Pancreas (tissue), 10 donors: ENCODE measurements at regions not wholly inside any gene's neighbourhood (a gene's known extent, or its start where the extent isn't known, plus 50 kb on each side); places are given as distances from the start of the nearest gene placed in this dataset.

Source experiments
- ATAC-seq, 4 donors: fragments of 200-7000 bp; cut with Tn5 transposase; one replicate each; pipeline versions ENCODE4 v1.8.0 to v1.9.1; 2020; ENCODE audit warnings: mild to moderate bottlenecking in 4 of 4, moderate library complexity in 4 of 4
- DNase-seq, 6 donors: peaks; one replicate each; pipeline ENCODE4 v3.0.0-alpha.2; 2020
- FAIRE-seq: peaks from 2 replicates; lab custom pipeline; 2012; peaks lifted over from hg19 to GRCh38; lab: Jason Lieb, UNC
- H3K27ac ChIP-seq, 4 donors: fragments of 200-600 bp; sonication (generic); 1 replicate in 3 of 4; 2 replicates in 1 of 4; pipeline versions ENCODE4 v1.5.0 to v1.8.0; 2020
- H3K27me3 ChIP-seq, 4 donors: fragments of 200-600 bp; one replicate each; pipeline ENCODE4 v1.8.0; 2021
- H3K36me3 ChIP-seq, 3 donors: fragments of 200-600 bp; sonication (generic) in 1 of 3; one replicate each; pipeline versions ENCODE4 v1.5.0 to v1.8.0; 2020 to 2021
- H3K4me1 ChIP-seq, 3 donors: fragments of 200-600 bp; one replicate each; pipeline ENCODE4 v1.8.0; 2021
- H3K4me3 ChIP-seq, 4 donors: fragments of 200-600 bp; sonication (generic) in 2 of 4; one replicate each; pipeline versions ENCODE4 v1.5.0 to v1.8.0; 2020 to 2021
- H3K9me3 ChIP-seq, 4 donors: fragments of 200-600 bp; one replicate each; pipeline ENCODE4 v1.8.0; 2021
- CTCF ChIP-seq, 4 donors: fragments of 200-600 bp; sonication (generic) in 3 of 4; IDR thresholded peaks; one replicate each; pipeline versions ENCODE4 v1.5.0 to v1.8.0; 2021; ENCODE audit warnings: antibody characterized with exemption in 4 of 4
- whole genome bisulfite sequencing, 2 donors: extraction: QIAGEN DNeasy Blood & Tissue Kit; methylation state at CpG; one replicate each; pipeline ENCODE4 v1.1.7; 2013; 5-methylcytosine and 5-hydroxymethylcytosine counted together
- intact Hi-C, 3 donors: fragments of 100-400 bp; cut with DNase I; formaldehyde crosslinking; loops; one replicate each; pipeline versions ENCODE4 v1.11.1 to v1.14.2; 2022
- donor health status: healthy with polysubstance abuse.
- donor health status: DM: no; HTN: no; CAD: no; lungs with moderate emphysema.
- donor health status: DM: no; HTN: no; CAD: no.
- donor health status: control.
- donor health status: control.
- donor health status: Bipolar disorder and iron deficiency.
- donor health status: DM: yes; HTN: yes; CAD: no.
- donor health status: DM: no; HTN: no; CAD: no.
- donor health status: DM: no; HTN: no; CAD: no.
- donor health status: DM: yes; HTN: yes; CAD: no.

- Histone ChIP-seq H3K27me3 (no peaks in the 10 kb centered on the region), H3K9me3 (no peaks in the 10 kb centered on the region), H3K4me1 (no peaks in the 10 kb centered on the region), H3K36me3 (no peaks in the 10 kb centered on the region), H3K27ac (no peak overlapping the region), H3K4me3 (no peak overlapping the region)
- DNase-seq = no peak
- intact Hi-C loops = no loop called here
- FAIRE-seq = no peak
- ATAC-seq = no peak
- TF ChIP-seq CTCF (IDR thresholded peaks at IDR 0.05) = no peak
- WGBS, 2 donors = 66 to 73% methylated on average over 9 of the region's 9 CpGs
Observed at GRCh38 chr10:128373071-128373749, 247.0 kb upstream of the MKI67 start.

DNA sequence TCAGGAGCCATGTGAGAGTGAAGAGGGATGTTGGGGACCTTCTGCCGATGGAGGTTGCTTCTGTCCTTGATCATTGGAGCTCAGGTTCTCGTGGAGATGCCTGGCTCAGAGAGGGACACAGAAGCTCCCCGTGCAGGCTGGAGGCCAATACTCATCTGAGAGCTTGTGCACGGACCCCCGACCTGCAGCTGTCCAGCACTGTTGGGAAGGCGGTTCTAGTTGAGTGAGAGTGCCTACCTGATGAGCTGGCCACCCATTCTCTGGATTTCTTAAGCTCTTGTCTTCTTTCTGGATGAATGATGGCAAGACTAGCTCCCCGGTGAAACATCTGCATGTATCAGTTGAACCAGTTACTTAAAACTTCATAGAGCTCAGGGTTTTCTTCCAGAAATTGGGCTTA, 247.6 kb upstream of the MKI67 start:
- WGBS, 2 donors = 54 to 65% methylated on average over 7 of the region's 7 CpGs
- H3K27ac ChIP-seq = no peak overlapping the region
- TF ChIP-seq CTCF (IDR thresholded peaks at IDR 0.05) = no peak
- H3K36me3 ChIP-seq = no peaks in the 10 kb centered on the region
- no peaks in the 10 kb centered on the region for H3K27me3 ChIP-seq
- ATAC-seq = no peak
- no peaks in the 10 kb centered on the region for H3K4me1 ChIP-seq
- no peaks in the 10 kb centered on the region for H3K9me3 ChIP-seq
- no peak for DNase-seq
- no peak for FAIRE-seq
- H3K4me3 ChIP-seq = no peak overlapping the region
- intact Hi-C loops = no loop called here

DNA sequence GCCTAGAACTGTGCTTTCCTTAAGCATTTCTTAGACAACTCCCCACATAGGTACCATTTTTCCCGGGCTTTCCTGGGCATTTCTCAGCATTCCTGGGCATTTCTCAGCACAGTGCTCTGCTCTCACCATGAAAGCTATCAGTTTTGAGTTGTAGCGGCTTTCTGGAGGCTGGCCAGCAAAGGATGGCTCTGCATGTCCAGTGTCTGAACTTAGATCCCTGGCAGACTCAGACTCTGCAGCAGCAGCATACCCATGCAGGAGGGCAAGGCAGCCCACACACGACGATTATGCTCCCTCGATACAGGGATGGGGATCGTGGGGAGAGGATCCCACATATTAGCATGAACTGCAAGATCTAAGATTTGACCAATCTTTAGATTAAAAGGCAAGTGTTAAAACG, 248.9 kb upstream of the MKI67 start:
- no peak for TF ChIP-seq CTCF (IDR thresholded peaks at IDR 0.05)
- no peaks in the 10 kb centered on the region for H3K27me3 ChIP-seq
- no peaks in the 10 kb centered on the region for H3K9me3 ChIP-seq
- no peak overlapping the region for H3K27ac ChIP-seq
- 56 to 64% methylated on average over 7 of the region's 7 CpGs for WGBS, 2 donors
- H3K4me3 ChIP-seq = no peak overlapping the region
- no peaks in the 10 kb centered on the region for H3K36me3 ChIP-seq
- intact Hi-C loops = no loop called here
- DNase-seq (no peak), FAIRE-seq (no peak), ATAC-seq (no peak)
- H3K4me1 ChIP-seq = no peaks in the 10 kb centered on the region

GRCh38 chr10:128377364-128377987, 251.3 kb upstream of the MKI67 start:
- Histone ChIP-seq H3K36me3 (no peaks in the 10 kb centered on the region), H3K4me1 (no peaks in the 10 kb centered on the region), H3K27ac (no peak overlapping the region), H3K9me3 (no peaks in the 10 kb centered on the region), H3K4me3 (no peak overlapping the region), H3K27me3 (no peaks in the 10 kb centered on the region)
- no peak for TF ChIP-seq CTCF (IDR thresholded peaks at IDR 0.05)
- intact Hi-C loops = no loop called here
- WGBS, 2 donors = 38 to 40% methylated on average over 9 of the region's 9 CpGs
- no peak for DNase-seq
- no peak for ATAC-seq
- FAIRE-seq = no peak

DNA sequence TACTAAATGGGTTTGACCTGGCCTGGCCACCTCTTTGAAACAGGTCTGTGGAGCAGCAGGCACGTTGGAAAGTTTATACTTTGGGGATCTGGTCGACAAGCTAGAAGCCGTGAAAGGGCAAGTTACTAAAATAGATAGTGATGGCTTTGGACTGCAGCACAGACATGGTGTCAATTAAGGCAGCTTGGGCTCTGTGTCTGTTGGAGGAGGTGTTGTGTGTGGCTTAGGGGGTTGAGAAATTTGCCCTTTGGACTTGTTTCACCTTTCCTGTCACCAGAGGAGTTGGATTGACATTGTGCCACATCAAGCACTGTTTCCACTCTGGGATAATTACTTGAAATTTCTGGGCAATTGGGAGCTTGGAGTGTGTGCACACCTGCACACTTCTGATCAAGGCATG, 251.8 kb upstream of the MKI67 start:
- ATAC-seq (no peak), DNase-seq (no peak), FAIRE-seq (no peak)
- Histone ChIP-seq H3K9me3 (no peaks in the 10 kb centered on the region), H3K4me3 (no peak overlapping the region), H3K4me1 (no peaks in the 10 kb centered on the region), H3K27ac (no peak overlapping the region), H3K27me3 (peaks cover 0 to under 1% (median 0%) of the 10 kb centered on the region in 4 donors), H3K36me3 (no peaks in the 10 kb centered on the region)
- 39 to 45% methylated on average over 3 of the region's 3 CpGs for WGBS, 2 donors
- no peak for TF ChIP-seq CTCF (IDR thresholded peaks at IDR 0.05)
- intact Hi-C loops = no loop called here
